ENCODE measurements at regions not wholly inside any gene's neighbourhood (a gene's known extent, or its start where the extent isn't known, plus 50 kb on each side); places are given as distances from the start of the nearest gene placed in this dataset.

GRCh38 chr7:348480-348844, 58.5 kb downstream of the FOXL3 start:
- no peak for TF ChIP-seq POLR2A (IDR thresholded peaks at IDR 0.05)
- no peak for TF ChIP-seq CTCF (IDR thresholded peaks at IDR 0.05)

All from breast epithelium (tissue), 3 donors.